Stimulated activated CD4-positive, alpha-beta T cell treated with anti-CD3 and anti-CD28 coated beads, Interleukin-4, amount 100 ng/mL, for 4 hours (primary cell): ENCODE measurements at regions not wholly inside any gene's neighbourhood (a gene's known extent, or its start where the extent isn't known, plus 50 kb on each side); places are given as distances from the start of the nearest gene placed in this dataset.
"Not testable (repeated sequence)": the region's sequence is repeated elsewhere in the genome, so short reads cannot be mapped to it uniquely, and the experiment has no call there.

Source experiments
- DNase-seq, 2 experiments: peaks; one replicate each; pipeline ENCODE4 v3.0.0-alpha.2; 2020

DNA sequence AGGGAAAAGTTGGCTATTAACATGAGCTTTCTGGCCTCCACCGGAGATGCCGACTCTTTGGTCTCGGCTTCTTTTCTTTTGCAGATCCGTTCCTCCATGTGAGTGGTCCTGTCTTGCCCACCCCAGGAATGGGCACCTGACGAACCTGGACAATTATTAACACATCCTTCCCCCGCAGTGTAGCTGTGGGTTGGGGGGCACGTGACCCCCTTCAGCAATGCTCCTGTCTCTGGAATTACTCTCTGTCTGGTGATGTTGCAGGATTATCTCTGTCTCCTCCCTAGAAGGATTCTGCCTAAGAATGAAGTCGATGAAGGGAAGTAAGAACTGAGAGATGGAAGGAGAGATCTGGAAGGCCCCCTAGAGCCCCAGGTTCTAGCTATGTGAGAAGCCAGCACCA is 115.2 kb upstream of the NPAS2 start:
- no peak for DNase-seq

DNA sequence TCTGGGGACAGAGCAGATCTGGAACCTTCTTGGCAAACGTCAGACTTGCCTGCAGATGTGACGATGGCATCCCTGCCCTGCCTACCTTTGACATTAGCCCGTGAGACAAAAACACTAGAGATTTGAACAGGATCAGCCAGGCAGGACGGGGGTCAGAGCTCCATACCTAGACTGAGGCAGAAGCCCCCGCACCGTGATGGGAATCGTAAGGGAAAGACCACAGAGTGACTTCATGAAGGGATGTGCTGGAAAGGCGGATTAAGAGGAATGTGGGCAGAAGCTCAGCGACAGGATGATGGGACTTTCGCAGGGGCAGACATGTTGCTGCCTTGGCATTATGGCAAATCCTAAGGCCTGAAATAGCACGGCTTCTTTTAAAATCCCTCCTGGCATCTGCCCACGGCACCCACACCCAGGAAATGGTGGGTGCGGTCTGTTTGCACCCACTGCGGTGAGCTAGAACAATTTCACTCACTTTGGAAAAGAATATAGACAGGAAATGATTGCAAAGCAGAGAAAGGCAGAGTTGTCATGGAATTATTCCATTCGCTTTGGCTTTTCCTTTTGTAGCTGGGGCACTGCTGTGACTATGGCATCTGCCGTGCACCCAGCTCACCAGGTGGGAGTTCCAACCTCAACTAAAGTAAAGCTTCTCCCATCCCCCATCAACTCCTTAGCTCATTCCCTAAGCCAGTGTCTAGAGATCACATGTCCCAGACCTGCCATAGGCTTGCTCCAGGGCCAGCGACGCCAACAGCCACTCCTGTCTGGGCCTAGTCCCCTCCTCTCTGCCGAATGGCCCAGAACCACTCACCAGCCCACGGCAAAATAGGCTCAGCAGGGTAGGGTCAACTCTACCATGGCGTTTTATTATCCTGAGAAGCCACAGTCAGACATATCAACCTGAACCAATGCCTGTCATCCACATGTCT is 112.7 kb upstream of the NPAS2 start:
- DNase-seq, result no peak

DNA sequence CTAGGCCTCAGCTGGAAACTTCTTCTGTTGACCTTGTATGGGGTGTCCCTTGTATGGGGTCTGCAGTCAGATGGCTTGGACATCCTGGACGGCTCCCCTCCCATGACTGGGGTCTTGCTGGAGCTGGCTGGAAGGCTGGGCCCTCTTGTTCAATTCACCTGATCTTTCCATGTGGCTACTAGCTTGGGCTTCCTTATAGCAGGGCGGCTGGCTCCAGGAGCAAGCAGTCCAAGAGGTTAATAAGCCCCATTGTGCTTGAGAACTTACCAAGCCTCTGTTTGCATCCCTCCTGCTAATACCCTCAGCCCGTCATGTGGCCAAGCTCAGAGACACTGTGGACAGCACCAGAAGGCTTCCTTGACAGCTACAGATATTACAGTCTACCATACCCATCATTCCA is 111.6 kb upstream of the NPAS2 start:
- DNase-seq, result no peak

- no peak for DNase-seq
Measured at GRCh38 chr2:100713106-100713505, 106.8 kb upstream of the NPAS2 start.

- DNase-seq, result not testable (repeated sequence)
Measured at GRCh38 chr2:100714396-100715010, 105.4 kb upstream of the NPAS2 start.

DNA sequence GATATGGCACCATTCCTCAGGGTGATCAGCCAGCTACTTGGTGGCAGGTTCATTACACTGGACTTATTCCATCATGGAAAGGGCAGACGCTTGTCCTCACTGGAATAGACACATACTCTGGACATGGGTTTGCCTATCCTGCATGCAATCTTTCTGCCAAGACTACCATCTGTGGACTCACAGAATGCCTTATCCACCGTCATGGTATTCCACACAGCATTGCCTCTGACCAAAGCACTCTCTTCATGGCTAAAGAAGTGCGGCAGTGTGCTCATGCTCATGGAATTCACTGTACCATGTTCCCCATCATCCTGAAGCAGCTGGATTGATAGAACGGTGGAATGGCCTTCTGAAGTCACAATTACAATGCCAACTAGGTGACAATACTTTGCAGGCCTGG is 104.1 kb upstream of the NPAS2 start:
- DNase-seq, result not testable (repeated sequence)

GRCh38 chr2:100716581-100716980 is 103.4 kb upstream of the NPAS2 start:
- no peak for DNase-seq

- DNase-seq, result no peak
Measured at GRCh38 chr2:100718065-100718629, 101.8 kb upstream of the NPAS2 start.

DNA sequence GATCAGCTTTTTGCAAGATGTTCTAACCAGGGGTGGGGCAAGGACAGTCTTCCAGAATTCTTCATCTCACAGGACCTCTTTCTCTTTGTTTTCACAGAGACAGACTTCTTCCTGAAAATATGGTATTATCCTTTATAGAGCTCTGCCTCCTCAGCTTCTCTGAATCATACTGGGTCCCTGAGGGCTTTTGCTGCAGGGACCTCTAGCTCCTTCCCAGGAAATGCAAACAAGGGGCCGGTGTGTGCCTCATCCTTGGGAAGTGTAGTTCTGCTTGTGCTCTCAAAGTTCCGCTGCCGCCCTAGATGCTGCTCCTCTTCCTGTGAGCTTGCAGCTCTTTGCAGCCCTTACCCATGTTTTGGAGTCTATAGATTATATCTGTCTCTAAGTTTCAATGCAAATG is 99.5 kb upstream of the NPAS2 start:
- DNase-seq, result no peak

- DNase-seq, result no peak
Measured at GRCh38 chr2:100721693-100722092, 98.2 kb upstream of the NPAS2 start.

DNA sequence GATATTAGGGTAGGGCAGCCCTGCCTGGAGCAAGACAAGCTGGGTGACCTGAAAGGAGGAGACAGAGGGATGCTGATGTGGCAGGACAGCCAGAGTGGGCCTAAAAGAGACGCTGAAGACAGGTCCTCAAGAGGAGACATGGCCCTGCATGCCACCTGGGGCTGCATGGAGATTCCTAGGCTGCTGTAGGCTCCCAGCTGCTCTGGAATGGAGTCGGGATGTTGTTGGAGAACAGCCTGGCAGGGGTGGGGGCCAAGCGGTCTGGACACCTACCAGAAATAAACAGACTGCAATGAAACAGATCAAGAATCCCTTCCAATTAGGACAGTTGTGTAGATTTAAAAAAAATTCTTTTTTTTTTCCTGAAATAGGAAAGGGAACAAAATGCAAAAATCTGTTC is 97.8 kb upstream of the NPAS2 start:
- no peak for DNase-seq

DNA sequence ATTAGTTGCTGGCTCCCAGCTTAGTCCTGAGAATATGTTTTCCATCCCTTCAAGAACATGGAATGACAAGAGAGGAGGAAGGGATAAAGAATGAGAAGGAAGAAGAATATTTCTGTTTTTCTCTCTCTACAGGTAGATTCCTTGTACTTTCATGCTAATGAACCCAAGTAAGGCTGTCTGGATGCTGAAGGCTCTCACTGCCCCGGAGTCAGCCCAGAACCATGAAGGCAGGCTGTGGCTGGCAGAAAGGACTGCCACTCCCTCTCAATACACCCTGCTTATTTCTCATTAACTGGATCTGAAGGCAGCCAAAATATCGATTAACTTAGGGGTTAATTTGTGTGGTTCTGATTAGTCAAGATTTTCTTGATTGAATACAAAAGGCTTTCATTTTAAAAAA is 93.1 kb upstream of the NPAS2 start:
- DNase-seq, result no peak

DNA sequence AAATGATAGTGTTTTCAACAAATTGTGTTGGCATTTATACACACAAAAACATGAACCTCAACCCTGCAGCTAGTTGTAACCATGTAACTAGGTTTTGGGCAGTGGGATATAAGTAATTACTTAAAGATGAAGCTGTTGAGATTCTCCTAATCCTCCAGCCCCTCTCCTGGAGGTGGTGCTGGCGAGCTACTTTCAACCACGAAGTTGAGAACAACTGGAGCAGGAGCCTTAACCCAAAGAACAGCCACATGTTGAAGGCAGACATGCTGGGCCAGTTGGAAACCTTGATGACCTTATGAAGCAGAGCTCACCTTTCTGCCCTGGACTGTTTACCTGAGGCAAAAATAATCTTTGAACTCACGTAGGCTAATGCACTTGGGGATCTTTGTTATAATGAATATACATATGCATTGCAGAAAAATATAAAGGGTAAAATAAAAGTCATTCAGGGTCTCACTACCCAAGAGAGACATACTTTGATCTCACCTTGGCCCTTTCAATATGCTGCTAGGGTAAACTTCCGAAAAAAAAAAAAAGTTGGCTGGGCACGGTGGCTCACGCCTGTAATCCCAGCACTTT is 89.6 kb upstream of the NPAS2 start:
- peak; percentile 20 to 26 for DNase-seq

GRCh38 chr2:100731535-100731981 is 88.4 kb upstream of the NPAS2 start:
- DNase-seq, result no peak

DNA sequence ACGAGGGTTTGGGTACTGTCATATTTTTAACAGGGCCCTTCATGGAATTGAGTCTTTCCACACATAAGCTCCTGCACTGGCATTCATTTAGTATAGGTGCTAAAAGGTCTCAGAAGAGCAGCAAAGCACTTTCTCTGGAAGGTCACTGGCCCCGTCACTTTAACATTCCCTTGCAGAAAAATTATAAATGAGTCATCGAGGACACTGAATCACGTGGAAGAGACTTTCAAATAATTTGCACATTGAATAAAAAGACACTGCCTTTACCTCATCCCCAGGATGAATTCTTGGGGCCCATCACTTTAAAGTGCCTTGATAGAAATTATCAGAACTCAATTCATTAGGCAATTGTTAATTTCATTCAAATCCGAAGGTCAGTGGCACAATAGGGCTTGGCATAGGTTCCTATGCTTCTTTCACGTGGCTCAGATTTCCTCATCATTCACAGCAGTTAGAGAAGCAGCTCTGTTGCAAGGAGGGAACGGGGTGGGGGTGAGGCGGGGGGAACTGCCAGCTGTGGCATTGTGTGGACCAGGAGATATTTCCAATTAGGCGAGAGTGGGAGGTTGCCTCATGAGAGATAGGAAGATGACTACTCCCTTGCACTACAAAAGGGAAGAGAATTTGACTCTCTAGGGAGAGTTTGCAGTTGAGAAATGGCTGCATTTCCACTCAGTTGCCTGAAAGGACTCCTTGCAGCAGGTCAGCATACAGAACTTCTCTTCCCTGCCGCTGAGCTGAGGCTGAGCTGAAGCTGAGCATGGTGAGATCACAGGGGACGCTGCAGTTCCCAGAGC is 86.3 kb upstream of the NPAS2 start:
- no peak for DNase-seq

DNA sequence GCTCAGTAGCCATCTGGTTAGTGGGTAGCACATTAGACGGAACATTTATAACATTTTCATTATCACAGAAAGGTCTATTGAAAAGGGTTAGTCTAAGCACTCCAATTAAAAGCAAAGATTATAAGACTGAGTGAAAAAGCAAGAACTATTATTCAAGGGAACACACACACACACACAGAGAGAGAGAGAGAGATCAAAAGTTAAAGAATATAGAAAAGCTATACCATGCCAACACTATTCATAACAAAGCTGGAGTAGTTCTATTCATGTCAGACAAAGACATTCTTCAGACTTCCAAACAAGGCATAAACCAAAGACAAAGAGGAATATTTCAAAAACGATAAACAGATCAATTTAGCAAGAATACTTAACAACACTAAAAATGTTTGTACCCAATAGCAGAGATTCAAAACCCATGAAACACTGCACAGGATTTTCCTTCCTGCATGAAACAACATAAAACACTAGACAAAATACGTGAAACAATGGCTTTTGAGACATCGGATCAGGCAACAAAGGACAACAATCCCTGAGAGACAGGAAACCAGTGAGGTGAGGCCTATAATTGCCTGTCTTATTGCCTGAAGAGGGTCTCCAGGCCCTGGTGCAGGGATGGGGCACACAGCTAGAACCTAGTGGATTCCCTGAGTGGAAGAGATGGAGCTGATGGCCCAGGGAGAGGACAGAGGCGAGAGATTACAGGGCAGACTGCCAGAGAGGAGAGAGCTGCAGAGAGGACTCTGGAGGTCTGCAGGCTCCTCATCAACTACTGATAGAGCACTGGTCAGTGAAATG is 83.6 kb upstream of the NPAS2 start:
- no peak for DNase-seq

DNA sequence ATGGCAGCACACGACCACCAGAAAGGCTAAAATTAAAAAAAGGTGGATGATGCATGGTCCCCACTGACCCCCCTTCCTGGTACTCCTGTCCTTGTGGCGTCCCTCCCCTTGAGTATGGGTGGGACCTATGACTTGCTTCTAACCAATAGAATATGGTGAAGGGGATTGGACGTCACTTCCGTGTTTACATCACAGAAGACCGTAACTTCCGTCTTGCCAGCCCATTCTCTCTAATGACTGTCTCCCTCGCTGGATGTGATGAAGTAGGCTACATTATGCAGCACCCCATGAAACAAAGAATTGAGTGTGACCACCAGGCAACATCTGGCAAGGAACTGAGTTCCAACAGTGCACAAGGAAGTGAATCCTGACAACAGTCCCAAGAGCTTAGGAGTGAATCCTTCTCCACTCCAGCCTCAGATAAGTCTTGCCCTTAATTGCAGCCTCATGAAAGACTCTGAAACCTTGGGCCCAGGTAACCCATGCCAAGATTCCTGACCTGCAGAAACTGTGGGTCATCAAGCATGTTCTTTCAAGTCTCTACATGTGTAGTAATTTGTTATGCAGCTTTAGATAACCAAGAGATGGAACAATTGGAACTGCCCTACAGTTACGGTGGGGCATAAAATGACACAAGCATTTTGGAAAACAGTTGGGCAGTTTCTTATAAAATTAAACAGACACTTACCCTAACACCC is 80.1 kb upstream of the NPAS2 start:
- DNase-seq, result no peak

- no peak for DNase-seq
Measured at GRCh38 chr2:100741880-100742276, 78.1 kb upstream of the NPAS2 start.

- no peak for DNase-seq
Measured at GRCh38 chr2:100742277-100743254, 77.4 kb upstream of the NPAS2 start.

- DNase-seq, result no peak
Measured at GRCh38 chr2:100743741-100744140, 76.2 kb upstream of the NPAS2 start.
